Eye (tissue), 1 donor: ENCODE measurements at regions not wholly inside any gene's neighbourhood (a gene's known extent, or its start where the extent isn't known, plus 50 kb on each side); places are given as distances from the start of the nearest gene placed in this dataset.
"Not testable (repeated sequence)": the region's sequence is repeated elsewhere in the genome, so short reads cannot be mapped to it uniquely, and the experiment has no call there.

Experiments used
- DNase-seq: peaks from one replicate; pipeline ENCODE4 v3.0.0-alpha.2; 2015

DNA sequence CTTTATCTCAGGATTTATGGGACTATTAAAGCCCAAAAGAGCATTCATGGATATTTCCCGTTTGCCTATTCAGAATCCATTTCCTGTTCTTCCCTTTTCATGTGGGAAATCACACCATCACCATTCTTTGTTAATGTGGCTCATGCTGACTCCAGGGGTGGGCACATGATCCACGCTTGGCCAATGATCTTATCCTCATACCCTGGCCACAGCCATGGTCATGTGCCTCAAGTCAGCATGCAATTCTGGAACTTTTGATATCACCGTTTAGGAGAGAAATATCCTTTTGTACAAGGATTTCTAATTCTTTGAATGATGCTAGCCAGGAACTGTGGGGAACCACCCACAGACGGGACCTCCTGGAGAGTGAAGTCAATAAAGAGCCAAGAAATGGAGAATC is 272.2 kb downstream of the PRELID2 start:
- no peak for DNase-seq

DNA sequence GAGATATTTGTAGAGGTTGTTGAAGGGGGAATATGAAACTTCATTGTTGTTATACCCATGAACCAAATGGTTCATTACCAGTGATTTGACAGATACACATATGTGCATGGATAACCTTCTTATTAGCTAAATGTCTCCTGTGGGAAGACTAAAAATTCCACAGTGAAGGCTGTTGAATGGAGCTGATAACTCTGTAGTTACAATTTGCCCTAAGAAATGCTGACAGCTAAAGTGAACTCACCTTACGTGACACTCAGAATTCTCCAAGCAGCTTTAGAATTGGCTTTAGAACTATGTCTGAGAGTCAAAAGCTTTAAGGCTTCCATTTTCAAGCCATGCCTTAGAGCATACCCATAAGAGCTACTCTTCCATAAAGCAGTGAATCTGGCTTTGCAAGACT is 276.9 kb downstream of the PRELID2 start:
- DNase-seq, result no peak

DNA sequence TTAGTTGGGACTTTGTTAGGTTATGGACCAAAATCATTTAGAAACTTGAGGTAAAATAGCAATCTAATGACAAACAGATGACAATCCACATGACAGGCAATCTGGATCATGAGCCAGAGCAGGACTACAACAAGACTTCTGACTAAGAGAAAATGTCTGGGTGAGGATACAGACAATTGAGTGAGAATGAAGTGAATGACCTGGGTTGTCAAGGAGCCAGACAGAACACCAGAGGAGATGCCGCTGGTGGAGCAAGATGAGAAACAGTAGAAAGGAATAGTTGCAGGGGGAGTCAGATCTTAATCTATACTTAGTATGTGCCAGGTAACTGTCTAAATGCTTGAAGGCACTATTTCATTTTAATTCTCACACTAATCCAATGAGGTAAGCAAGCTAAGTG is 277.8 kb downstream of the PRELID2 start:
- DNase-seq, result no peak

DNA sequence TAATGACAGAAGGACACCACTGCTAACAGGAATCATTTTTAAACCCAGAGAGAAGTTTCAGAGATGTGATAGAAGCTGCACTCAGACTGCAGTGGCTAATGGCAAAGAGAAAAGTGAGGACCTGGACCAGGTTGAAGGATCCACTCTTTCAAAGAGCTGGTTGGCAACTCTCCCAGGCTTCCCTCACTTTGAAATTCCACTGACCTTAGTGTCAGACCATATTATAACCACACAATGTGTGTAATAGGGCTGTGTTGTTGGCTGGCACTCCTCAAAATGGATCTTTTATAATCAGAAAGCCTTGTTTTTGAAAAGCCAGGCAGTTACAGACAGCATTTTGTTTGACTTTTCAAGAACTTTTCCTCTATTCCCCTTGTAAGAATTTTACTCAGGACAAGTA is 280.7 kb downstream of the PRELID2 start:
- no peak for DNase-seq

DNA sequence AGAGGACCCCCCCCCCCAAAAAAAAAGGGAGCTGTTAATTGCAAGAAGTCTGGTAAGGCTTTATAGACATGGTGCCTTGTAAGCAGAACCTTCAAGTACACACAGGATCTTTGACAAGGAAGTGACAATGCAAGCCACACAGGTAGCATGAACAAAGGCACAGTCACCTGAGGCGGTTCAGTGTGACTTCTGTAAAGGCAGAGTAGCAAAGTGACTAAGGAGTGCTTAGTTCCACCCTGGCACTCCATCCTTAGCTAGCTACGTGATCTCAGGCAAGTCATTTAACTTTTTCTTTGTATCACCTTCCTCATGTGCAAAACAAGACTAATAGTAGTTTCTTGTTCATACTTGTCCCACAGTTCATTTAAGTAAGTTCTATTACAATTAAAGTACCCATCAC is 282.0 kb downstream of the PRELID2 start:
- no peak for DNase-seq

DNA sequence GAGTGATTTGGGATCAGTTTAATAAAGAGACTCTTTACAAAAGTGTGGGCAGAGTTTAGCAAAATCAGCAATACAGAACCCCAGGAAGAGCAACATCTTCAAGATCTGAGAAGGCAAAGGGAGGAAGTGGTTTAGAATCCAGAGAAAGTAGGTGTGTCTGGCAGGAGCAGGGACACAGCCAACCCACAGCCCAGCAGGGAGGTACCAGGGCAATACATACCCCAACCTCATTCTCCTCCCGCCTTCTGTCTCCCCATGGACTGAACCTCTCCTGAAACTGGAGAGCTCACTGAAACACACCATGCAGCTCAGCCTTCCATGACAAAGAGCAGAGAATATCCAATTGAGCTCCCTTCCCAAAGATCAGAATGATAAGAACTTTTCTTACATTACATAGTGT is 283.4 kb downstream of the PRELID2 start:
- no peak for DNase-seq

DNA sequence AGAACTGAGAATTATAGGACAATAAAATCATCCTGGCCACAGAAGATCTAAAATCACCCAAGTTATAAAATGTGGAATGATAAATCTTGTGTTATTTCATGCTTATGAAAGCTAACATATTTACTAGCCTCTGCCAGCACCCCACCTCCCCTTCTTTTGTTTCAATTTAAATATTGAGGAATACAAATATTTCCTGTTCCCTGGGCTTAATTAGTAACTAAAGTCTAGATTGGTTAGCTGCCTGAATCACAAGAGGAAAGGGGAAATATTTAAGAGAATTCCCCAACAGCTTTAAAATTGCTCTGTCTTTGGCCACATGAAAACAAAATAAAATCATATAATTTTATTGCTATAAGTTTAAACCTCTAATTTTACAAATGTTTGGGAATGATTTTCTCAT is 287.0 kb downstream of the PRELID2 start:
- no peak for DNase-seq

DNA sequence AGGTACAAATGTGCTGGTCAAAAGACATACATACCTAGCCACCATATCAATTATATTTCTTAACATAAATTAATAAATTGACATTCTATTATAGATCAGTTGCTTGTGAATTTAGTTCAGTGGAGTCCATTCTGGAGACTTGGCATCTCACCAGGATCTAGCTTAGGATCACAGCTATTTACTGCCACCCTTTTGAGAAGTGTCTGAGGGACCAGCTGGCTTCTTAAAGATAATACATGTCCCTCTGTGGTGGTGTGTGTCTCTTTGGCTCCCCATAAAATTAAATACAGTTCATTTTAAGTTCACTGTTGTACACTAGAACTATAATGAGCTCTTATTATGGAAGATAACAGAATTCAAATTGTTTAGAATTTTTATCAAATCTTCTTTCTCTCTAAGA is 290.7 kb downstream of the PRELID2 start:
- no peak for DNase-seq

DNA sequence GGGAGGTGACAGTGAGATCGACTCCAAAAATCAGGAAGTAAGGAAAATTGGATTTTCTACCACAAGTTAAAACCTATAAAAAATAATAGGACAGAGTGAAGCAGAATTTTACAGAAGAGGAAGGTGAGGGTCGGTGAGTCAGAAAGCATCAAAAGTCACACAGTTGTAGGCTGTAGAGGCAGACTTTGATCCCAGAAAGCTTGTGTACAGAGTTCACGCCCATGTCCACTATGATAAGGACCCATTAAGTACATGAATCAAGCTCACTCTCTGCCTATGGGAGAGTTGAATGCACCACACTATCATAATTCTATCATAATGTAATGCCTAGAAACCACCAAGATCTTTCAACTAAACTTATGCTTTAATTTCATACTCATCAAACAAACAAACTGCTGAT is 291.2 kb downstream of the PRELID2 start:
- no peak for DNase-seq

DNA sequence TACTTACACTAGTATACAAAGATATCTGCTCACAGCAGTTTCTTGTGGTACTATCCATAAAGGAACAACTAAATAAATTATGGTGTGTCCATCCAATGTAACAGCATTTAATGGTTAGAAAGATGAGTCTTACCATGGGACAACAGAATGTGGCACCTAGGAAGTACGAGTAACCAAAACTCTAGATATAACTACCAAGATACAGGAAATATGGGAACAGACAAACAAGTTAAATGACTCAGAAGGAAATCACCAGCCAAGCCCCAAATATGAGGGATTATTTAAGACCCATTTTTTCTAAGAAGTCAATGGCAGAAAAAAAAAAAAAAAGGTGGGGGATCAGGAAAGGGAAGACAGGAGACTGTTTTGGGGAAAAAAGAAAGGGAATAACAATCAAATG is 294.8 kb downstream of the PRELID2 start:
- DNase-seq, result no peak

DNA sequence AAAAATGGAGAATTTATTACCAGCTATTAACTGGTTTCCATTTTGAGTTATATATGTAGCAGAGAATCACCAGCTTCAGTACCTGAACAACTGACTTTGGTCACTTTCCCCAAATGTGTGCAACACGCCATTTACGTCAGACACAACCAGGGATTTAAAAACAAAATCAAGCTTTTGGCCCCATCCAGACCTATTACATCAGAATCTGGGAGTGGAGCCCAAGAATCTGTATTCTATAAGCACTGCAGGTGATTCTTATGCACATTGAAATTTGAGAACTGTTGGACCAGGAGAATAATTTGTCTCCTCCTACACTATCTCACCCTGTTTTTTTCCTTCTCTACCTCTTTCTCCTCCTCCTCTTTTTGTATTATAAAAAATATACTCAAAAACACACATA is 295.9 kb downstream of the PRELID2 start:
- DNase-seq, result no peak

DNA sequence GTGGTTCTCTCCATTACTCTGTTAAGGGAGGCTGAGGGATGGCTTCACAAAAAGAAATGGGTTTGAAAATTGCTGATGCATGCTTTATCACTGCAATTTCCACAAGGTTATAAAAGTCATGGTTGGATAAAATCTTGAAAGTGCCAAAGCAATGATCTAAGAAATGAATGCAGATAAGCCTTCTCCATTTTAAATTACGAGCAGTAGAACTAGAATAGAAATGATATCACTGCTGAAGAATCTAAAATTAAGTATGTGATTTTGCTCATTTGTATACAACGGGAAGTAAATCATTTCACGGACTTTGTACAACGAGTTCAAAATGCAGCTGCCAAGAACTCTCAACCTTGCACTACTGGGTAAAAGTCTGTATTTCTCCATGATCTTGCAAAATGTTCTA is 299.0 kb downstream of the PRELID2 start:
- no peak for DNase-seq

DNA sequence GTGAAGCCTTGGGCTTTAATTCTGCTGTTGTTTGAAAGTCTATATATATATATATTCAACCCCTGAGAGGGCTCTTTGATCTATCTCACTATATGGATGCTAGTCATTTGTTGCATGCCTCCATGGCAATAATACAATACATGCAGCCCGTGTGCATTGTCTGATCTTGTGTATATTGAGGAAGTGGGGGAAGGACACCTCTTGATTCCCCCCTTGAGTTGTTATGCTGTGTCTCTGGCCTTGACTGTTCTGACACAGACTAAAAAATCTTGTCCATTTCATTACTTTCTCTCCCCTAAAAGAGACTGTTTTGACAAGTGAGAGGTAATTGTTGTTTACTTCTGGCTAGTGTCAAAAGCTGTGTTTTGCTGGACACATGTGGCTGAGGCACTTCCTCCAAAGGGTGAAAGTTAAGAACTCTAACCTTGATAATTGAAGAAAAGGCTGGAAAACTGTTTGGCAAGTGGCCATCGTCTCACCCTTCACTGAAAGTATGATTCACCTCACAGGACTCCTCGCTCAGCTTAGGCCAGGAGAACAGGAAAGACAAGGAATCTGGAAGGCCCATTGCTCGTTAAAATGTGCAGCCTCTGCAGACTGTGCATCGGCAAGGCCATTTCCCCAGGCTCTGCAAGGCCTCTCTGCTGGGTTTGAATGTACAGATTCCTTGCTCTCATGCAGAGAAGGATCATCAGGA is 304.0 kb downstream of the PRELID2 start:
- DNase-seq, result no peak

DNA sequence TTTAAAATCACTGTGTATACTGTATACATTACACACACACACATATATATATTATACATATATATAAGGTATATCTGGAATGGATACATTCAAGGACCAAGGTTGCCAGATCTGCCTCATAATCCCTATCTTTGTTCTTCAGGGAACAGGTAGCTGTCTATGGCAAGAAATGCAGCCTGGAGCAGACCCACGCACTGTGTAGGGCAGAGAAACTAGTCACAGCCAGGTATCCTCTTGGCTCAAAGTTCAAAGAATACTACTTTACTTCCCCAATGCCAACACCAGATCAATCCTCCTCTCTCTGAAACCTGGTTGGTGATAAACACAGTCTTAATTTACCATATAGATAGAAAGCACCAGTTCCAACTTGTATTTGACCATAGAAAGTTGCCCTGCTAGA is 313.6 kb downstream of the PRELID2 start:
- no peak for DNase-seq

DNA sequence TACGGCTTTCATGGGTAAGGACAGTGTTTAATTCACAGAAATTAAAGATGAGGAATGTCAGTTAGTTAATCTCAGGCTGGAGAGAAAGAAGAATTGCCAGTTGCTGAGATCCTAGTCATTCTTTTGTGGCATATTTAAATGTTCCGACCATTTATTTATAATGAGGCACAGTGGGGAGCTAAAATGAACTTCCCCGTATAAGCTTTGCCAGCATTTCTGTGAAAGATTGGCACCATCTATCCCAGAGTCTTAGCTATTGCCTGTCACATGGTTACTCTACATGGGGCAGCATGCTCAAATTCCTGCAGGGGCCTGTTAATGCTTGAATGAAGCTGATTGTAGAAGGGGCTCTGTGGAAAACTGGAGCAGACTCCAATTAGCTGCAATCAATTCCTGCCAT is 314.1 kb downstream of the PRELID2 start:
- peak; percentile 81 for DNase-seq

DNA sequence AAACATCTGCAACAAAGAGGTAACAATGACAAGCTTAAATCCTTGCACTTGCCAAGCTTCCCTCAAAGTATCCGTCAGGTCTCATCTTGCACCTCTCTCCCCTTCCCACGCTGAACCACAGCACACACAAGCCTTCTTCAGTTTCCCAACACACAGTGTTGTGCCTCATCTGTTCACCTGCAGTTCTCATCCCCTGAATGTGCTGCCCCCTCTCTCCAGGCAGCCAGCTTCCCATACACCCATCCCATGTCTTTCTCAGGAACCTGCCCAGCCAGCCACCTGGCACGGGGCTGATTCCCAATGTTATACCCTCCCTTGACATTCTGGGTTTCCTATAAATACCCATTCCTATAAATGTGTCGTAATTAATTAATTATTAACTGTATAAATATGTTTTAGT is 314.8 kb downstream of the PRELID2 start:
- DNase-seq, result no peak

DNA sequence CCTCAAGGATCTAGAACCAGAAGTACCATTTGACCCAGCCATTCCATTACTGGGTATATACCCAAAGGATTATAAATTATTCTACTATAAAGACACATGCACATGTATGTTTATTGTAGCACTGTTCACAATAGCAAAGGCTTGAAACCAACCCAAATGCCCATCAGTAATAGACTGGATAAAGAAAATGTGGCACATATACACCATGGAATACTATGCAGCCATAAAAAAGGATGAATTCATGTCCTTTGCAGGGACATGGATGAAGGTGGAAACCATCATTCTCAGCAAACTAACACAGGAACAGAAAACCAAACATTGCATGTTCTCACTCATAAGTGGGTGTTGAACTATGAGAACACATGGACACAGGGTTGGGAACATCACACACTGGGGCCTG is 317.6 kb downstream of the PRELID2 start:
- not testable (repeated sequence) for DNase-seq

DNA sequence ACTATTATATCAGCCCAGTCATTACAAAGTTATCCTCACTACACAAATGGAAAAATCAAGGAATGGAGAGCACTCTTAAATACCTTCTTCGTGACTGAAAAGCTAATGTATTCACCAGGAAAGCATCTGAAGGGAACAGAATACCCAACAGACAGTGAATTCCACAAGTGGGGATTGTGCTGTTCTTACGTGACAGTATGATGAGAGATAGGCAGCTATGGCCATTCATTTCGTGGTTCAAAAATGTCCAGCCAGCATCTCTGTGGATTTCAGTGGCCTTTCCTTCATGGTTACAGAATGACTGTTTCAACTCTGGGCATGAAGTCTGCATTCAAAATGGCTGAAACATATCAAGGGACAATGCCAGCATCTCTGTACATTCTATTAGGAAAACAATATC is 323.8 kb downstream of the PRELID2 start:
- no peak for DNase-seq

DNA sequence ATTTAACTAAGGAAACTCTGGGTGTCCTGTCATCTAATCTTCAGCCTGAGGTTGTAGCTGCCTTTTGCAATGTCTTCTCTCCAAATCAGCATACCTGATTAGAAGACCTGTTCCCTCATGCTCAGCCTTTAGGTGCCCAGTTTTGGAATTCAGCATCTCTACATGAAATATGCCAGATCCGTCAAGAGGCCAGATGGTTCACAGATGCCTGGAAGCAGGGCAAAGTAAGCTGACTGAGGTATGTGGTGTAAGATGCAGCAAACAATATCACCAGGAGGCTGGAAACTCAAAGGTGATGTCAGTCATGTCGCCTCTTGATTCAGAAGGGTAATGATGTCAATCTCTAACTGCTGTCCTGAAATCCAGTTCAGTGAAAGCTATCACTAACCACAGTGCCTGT is 324.4 kb downstream of the PRELID2 start:
- no peak for DNase-seq

DNA sequence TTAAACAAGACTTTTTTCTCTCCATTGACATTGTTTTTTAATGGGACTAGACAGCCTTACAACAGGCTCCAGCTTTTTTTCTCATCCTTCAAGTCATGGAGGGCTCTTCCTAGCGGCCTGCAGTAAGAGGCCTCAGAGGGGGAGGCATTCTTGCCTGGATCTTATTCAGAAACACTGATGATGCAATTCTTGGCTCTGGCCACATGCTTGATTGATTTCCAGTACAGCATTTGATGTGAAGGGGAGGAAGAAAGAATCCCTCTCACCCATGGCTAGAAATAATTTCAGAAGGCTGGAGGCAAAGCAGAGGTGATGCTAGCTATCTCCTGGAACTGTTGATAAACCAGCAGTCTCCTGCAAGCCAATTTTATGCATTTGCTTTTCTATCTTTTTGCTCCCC is 324.8 kb downstream of the PRELID2 start:
- DNase-seq, result peak; percentile 82

DNA sequence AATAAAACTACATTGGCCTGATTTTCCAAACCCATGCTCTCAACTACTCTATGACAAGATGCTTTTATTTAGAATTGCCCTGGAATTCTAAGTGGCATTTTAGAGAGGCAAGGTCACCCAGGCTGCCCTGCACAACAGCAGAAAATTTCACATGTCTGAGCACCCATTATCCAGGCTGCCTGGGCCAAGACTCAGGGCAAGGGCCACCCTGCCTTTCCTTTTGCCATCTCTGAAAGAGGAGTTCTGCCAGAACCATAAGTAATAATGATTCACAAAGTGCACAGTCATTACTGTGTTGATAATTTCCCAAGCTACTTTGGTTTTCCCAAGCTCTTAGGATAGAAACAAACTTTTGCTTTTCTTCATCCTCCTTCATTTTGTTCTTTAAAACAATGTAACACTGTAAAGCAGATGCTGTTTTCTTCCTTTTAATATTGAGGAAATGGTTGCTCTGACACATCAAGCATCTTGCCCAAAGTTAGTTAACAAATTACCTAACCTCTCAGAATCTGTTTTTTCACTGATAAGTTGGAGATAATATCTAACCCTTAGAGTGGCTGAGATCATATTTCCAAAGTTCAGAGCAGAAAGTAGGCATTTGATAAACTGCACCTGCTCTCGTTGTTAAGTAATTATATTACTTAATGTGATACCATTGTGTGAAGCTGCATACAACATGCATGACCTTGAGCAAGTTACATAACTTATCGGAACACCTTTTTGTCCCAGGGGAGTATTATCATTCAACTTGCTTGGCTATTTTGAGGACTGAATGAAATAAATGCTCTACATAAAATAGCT is 325.6 kb downstream of the PRELID2 start:
- DNase-seq, result no peak

DNA sequence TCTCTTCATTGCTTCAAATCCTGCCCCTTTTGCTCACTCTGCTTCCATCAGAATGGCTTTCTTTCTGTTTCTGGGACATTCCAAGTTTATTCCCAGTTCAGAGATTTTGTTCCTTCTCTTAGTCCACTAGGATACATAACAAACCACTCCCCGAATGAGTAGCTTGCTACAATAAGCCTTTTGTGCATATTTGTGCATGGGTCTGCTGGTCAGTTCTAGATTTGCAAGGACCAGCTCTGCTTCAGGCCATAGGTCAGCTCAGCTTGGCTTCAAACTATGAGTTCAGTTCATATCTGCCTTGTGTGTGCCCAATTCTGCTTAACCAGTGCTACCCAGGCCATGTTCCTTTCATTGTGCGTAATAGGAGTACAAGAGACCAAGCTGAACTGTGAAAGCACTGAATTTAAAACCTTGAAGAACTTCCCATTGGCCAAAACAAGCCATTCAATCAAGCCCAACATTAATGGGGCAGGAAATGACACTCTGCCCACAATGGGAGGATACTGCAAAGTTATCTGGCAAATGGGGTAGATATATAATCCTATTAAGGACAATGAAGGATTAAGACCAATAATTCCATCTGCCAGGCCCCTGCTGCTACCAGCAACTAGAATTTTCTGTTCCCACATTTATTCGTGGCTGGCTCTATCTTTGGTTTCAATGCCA is 328.8 kb downstream of the PRELID2 start:
- DNase-seq, result no peak

DNA sequence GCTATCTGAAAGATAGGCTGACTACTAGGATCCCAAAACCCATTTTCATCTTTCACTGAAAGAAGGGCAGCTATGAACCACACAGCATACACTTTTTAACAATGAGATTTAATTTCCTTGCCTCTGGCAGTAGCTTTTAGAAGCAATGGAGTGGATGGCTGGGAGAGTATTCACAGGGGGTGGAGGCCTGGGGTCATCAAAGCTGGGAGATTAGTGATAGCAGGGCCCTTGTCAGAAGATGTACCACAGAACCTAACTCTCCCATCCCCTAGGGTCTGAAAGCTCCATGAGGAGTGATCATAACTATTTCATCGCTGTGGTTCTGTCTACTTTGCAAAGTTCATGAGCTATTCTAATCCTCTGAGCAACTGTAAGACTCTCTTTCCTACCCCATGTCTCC is 332.2 kb downstream of the PRELID2 start:
- DNase-seq, result no peak

DNA sequence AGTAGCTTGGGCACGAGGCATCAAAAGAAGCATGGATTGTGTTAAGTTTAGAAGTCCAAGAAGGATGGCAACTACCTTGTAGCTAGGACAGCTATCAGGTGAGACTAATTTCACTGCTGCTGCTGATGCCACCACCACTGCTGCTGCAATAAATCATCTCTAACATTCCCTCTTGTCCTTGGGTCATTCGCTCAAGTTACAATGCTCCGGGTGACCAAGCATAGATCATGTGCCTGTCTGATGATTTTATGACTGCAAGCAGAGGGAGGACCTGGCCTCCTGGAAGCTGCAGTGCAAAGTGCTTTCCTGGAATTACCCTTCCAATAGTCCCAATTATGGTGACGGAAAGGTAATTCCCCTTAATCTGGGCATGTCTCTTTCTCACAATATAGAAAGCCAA is 334.4 kb downstream of the PRELID2 start:
- DNase-seq, result no peak
